ENCODE measurements at regions not wholly inside any gene's neighbourhood (a gene's known extent, or its start where the extent isn't known, plus 50 kb on each side); places are given as distances from the start of the nearest gene placed in this dataset.
"Not testable (repeated sequence)": the region's sequence is repeated elsewhere in the genome, so short reads cannot be mapped to it uniquely, and the experiment has no call there.

DNA sequence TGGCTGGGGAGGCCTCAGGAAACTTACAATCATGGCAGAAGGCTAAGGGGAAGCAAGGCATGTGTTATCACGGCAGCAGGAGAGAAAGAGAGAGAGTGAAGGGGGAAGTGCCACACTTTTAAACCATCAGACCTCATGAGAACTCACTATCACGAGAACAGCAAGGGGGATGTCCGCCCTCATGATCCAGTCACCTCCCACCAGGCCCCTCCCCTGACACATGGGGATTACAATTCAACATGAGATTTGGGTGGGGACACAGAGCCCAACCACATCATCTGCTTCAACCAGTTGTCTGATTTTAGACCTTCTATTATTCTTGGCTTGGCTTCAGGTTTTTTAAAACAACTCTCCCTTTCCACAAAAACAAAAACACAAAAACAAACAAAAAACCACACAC, 93.7 kb upstream of the BASP1 start:
- DNase-seq (ENCODE audit: low read depth, low spot score) = not testable (repeated sequence)

DNA sequence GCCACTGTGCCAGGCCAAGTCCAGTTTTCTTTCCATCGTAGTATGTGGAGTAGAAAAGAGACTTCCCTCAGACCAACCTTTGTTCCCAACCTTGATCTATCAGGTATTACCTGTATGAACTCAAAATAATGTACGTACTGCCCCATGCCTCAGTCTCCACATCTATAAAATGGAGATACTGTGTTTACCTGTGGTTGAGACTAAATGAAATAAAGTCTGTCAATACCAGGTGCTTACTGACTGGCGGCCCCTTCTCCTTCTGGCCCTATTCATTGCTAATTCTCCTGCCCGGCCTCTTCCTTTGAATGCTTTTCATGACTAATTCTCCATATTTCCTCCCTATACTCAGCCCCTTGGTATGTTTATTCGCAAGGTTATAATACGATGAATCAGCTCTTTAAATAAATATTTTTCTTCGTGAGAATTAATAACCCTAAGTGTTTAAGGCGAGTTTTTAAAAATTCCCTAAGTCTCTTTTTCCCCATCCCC, 89.6 kb upstream of the BASP1 start:
- DNase-seq (ENCODE audit: low read depth, low spot score) = peak; percentile 81

DNA sequence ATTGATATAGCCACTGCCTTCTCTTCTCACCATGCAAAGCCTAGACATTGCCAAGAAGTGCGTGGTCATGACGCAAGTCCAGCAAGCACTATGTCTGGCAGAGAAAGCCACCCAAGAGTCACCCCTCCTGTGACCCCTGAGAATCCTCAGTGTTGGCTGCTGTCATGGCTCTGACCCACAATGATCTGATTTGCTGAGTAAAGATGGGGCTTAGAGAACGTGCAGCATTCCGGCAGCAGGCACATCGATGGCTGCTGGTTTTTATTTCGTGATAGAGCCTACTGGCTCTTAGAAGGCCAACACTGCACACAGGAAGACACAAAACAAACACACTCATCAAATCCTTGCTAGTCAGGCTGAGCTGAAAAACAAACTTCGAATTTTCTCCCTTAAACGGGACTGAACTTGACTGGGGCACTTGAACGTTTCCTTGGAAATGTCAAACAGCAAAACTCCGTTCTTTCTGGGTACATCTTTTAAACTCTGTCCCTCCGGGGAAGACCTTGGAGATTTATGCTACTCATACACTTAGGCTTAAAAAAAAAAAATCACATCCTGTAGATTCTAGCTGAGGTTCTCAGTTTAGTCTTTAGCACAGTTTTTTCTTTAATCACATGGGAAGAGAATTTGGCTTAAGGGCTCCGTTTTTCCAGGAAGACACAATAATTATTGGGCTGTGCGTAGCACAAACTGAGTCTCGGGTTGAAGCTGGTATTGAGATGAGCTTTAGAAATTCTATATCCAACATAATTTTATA, 88.2 kb upstream of the BASP1 start:
- DNase-seq (ENCODE audit: low read depth, low spot score) = no peak

GRCh38 chr5:17130302-17130701, 87.1 kb upstream of the BASP1 start:
- DNase-seq (ENCODE audit: low read depth, low spot score) = peak; percentile 55

GRCh38 chr5:17132444-17133083, 84.9 kb upstream of the BASP1 start:
- DNase-seq (ENCODE audit: low read depth, low spot score) = peak; percentile 64

DNA sequence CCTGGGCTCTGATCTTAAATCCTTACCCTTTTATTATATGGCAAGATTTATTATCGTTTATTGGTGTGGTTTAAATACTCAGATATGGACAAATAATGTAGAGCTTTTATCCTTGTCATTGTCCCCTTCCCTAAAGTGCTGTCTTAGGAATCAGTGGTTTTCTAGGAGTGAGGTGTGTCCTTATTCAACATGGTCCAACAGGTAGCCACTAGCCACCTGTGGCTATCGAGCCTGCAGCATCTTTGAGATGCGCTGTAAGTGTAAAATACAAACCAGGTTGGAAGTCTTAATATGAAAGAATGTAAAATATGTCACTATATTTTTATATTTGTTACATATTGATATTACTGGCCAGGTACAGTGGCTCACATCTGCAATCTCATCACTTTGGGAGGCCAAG, 82.4 kb upstream of the BASP1 start:
- no peak for DNase-seq (ENCODE audit: low read depth, low spot score)

- no peak for DNase-seq (ENCODE audit: low read depth, low spot score)
These were observed 74.1 kb upstream of the BASP1 start for GRCh38 chr5:17143335-17143734.

DNA sequence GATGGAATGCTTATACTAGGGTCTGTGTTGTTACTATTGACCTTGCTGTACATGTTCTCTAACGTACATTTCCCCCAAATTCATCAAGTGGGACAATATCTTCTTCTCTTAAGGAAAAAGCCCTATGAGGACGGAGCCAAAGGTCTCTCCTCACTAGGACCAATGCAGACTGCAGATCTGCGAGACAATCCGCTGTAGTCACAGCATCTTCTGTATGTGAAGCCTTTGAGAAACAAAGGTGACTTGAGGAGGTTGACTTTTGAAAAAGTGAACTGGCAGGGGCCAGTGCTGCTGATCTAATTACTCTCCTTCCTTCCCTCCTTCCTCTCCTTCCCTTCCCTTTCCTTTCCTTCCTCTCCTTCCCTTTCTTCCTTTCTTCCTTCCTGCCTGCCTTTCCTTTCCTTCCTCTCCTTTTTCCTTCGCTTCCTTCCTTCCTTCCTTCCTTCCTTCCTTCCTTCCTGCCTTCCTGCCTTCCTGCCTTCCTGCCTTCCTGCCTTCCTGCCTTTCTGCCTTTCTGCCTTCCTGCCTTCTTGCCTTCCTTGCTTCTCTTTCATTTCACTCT, 71.1 kb upstream of the BASP1 start:
- DNase-seq (ENCODE audit: low read depth, low spot score) = no peak

DNA sequence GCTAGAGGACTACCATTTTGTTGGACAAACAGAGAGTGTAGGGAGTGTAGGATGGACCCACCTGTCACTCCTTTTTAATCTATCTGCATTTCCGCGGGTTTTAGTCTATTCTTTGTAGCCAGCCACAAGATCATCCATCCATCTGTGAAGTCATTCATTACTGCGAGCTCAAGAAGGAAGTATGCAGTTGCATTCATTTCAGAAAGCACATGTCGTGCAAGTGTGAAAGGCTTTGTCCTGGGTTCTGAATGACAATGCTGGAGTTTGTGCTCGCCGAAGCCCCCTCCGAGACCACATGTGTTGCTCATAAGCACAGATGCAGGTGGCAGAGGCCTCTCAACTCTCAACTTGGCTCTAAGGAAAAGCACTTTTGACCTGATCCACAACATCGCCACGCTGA, 70.3 kb upstream of the BASP1 start:
- DNase-seq (ENCODE audit: low read depth, low spot score) = peak; percentile 35

GRCh38 chr5:17147617-17148016, 69.8 kb upstream of the BASP1 start:
- DNase-seq (ENCODE audit: low read depth, low spot score) = no peak

GRCh38 chr5:17148481-17148880, 69.0 kb upstream of the BASP1 start:
- DNase-seq (ENCODE audit: low read depth, low spot score) = no peak

GRCh38 chr5:17149786-17150185, 67.6 kb upstream of the BASP1 start:
- DNase-seq (ENCODE audit: low read depth, low spot score) = no peak

DNA sequence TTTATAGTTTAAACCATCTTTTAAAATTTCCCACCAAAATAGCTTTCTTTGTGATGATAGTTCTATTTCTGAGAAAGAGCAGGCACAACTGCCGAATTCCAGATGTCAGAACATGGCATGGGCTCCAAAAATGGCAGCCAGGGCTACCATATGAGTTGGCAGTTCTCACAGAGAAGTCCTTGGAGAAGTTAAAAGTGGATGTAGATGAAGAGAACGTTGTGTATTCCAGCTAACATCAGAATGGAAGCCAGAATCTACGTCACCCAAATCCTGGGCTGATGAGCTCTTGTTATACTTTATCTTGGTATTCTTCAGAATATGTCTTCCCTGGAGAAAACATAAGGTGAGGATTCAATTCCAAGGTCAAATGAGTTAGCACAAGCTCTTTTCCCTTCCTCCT, 66.9 kb upstream of the BASP1 start:
- DNase-seq (ENCODE audit: low read depth, low spot score) = no peak

DNA sequence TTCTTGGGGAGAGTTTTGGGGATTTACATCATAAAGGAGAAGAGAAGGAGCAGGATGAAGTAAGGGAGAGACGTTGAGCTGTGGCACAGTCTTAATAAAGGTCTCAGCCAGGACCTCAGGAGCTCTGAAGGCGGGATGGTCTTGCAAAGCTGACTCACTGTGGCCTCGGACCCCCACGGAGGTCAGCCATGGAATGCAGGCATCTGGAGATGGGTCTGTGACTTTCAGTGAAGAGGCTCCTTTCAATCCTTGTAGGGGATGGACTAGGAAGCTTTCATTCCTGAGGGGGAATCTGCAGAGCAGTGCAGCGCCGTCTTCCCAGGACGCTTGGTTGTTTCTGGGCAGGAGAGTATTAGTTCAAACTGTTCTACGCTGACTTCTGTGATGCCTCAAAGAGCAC, 65.7 kb upstream of the BASP1 start:
- no peak for DNase-seq (ENCODE audit: low read depth, low spot score)

DNA sequence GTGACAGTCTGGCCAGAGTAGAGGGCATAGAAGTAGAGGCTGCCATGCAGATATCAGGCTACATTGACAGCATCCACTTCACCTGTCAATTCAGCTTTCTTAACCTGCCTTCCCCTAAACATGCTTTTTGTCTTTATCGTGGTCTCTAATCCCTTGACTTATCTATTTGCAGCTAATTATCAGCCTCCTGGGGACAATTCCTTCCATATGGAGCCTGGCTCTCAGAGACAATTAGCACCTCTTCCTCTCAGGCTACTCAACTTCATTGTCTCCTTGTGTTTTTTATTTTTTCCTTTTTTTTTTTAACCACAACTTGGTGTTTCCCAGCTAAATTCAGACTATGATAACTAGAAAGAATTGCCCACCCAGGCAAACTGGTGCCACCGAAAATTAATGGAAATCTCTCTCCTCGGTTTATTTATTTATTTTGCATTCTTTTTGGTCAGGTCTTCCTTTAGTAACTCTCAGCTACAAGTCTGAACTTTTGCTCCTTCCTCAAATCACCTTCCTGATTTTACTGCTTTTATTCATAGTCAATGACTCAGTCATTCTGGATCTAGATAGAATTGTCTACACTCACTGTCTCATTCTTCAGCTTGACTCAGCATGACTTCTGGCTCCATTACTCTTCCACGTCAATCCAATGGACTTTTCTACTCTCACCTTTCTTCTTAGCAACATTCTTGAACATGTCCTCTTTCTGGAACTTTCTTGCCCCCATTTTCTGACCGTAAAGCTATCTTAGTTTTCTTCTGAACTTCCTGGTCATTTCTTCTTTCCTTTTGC, 63.0 kb upstream of the BASP1 start:
- peak; percentile 47 for DNase-seq (ENCODE audit: low read depth, low spot score)

DNA sequence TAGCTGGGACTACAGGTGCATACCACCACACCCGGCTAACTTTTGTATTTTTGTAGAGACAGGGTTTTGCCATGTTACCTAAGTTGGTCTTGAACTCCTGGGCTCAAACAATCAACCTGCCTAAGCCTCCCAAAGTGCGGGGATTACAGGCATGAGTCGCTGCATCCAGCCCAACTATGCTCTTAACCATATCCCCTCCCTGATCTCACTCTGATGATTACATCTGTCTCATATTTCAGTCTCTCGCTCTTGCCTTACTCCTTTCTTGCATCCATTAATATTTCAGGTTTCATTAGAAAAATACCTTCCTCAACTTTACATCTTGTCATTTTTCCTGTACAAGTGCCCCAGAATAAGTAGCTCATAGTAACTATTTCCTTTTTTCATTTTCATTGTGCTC, 61.0 kb upstream of the BASP1 start:
- no peak for DNase-seq (ENCODE audit: low read depth, low spot score)

DNA sequence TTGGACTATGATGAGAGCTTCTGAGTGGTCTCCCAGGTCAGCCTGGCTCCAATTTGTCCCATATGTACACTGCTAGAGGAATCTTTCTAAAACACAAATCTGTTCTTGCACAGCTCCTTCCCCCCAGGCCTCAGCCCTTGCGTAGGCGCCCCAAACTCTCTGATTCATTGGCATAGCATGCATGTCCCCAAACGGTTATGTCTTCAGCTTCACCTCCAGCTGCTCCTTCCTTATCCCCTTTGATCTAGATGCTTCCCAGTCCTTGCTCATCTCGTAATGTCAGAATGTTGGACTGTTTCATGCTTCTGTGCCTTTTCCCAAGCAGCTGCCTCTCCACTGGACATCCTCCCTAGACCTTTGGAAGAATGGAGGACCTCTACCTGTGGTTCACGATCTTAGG, 60.1 kb upstream of the BASP1 start:
- DNase-seq (ENCODE audit: low read depth, low spot score) = no peak

GRCh38 chr5:17157916-17158529, 59.4 kb upstream of the BASP1 start:
- peak; percentile 33 for DNase-seq (ENCODE audit: low read depth, low spot score)

GRCh38 chr5:17160756-17161040, 56.7 kb upstream of the BASP1 start:
- no peak for DNase-seq (ENCODE audit: low read depth, low spot score)

GRCh38 chr5:17161662-17162061, 55.8 kb upstream of the BASP1 start:
- DNase-seq (ENCODE audit: low read depth, low spot score) = no peak

- no peak for DNase-seq (ENCODE audit: low read depth, low spot score)
These were observed 54.2 kb upstream of the BASP1 start for GRCh38 chr5:17163221-17163620.
